T-helper 1 cell treated with Interleukin-12 subunit alpha and Interleukin-12 subunit beta and Interleukin-4 antibody, amounts not matched to agents 30 μg/mL and 1 μg/mL, for 36 hours (primary cell): ENCODE measurements at regions not wholly inside any gene's neighbourhood (a gene's known extent, or its start where the extent isn't known, plus 50 kb on each side); places are given as distances from the start of the nearest gene placed in this dataset.
A peak's percentile ranks its signal among the peaks of the same experiment; 100 is the strongest.
"Not testable (repeated sequence)": the region's sequence is repeated elsewhere in the genome, so short reads cannot be mapped to it uniquely, and the experiment has no call there.

Source experiments
- H3K27ac Mint-ChIP-seq: one replicate; pipeline ENCODE4 v1.8.0; 2021; ENCODE audit warnings: mild to moderate bottlenecking, mixed read lengths
- H3K27me3 Mint-ChIP-seq: one replicate; pipeline ENCODE4 v1.8.0; 2021; ENCODE audit warnings: low read depth, mixed read lengths
- H3K36me3 Mint-ChIP-seq: one replicate; pipeline ENCODE4 v1.8.0; 2021; ENCODE audit warnings: low read depth, mixed read lengths
- H3K4me1 Mint-ChIP-seq: one replicate; pipeline ENCODE4 v1.8.0; 2021; ENCODE audit warnings: low read depth, mixed read lengths
- H3K4me3 Mint-ChIP-seq: one replicate; pipeline ENCODE4 v1.8.0; 2021; ENCODE audit warnings: mild to moderate bottlenecking, moderate library complexity, mixed read lengths
- H3K9me3 Mint-ChIP-seq: one replicate; pipeline ENCODE4 v1.8.0; 2021; ENCODE audit warnings: mixed read lengths

DNA sequence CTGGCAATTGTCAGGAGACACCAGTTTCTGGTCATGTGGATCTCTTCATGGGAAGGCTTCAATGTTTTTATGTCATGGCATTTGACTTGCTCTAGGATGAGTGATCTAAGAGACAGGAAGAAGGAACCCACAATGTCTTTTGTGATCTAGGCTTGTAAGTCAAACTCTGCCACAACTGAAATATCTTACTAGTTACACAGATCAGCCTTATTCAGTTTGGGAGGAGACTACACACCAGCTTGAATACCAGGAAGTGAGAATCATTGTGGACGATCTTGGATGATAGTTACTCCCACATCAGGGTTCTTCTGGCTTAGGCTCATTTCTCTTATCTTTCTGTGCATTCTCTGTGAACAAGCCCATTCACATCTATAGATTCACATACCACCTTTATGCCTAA lies 236.2 kb upstream of the FBXO33 start:
- Mint-ChIP-seq H3K4me1 (no peaks in the 10 kb centered on the region), H3K9me3 (peaks cover 4% of the 10 kb centered on the region), H3K4me3 (no peak overlapping the region), H3K27me3 (no peaks in the 10 kb centered on the region), H3K36me3 (no peaks in the 10 kb centered on the region), H3K27ac (no peak overlapping the region)

DNA sequence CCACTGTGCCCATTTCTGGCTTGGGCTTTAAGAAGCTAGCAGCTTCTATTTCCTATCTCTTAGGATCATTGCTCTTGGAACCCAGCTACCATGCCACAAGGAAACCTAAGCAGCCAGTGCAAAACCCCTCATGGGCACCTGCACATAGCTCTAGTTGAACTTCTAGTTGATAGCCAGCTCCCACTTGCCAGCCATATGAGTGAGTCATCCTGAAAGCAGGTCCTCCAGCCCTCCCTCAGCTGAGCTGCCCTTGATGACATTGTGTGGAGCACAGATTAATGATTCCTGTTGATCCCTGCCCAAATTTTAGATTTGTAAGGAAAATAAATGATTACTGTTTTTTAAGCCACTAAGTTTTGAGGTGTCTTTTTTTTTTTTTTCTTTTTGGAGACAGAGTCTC lies 234.2 kb upstream of the FBXO33 start:
- H3K4me1 Mint-ChIP-seq: no peaks in the 10 kb centered on the region
- H3K4me3 Mint-ChIP-seq: no peak overlapping the region
- no peaks in the 10 kb centered on the region for H3K27me3 Mint-ChIP-seq
- no peak overlapping the region for H3K27ac Mint-ChIP-seq
- no peaks in the 10 kb centered on the region for H3K36me3 Mint-ChIP-seq
- H3K9me3 Mint-ChIP-seq: peaks cover 9% of the 10 kb centered on the region

DNA sequence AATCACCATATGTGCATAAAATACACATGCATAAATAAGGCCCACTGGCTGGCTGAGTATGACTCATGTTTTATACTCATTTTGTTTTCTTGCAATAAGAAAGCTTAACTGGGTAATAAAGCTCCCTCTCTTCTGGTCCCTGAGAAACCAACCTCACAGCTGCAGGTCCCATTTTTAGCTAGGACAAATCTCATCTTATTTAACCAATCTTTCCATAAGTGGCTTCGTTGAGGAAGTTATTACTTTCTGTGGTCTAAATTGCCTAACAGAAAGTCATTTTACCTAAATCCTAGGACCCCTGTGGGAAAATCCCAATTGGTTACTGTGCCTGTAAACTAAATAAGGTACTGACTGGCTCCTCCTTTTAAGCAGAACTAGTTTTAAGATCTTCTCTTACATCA lies 232.8 kb upstream of the FBXO33 start:
- Mint-ChIP-seq H3K4me1 (no peaks in the 10 kb centered on the region), H3K9me3 (peaks cover 9% of the 10 kb centered on the region), H3K36me3 (no peaks in the 10 kb centered on the region), H3K27me3 (no peaks in the 10 kb centered on the region), H3K27ac (no peak overlapping the region), H3K4me3 (no peak overlapping the region)

DNA sequence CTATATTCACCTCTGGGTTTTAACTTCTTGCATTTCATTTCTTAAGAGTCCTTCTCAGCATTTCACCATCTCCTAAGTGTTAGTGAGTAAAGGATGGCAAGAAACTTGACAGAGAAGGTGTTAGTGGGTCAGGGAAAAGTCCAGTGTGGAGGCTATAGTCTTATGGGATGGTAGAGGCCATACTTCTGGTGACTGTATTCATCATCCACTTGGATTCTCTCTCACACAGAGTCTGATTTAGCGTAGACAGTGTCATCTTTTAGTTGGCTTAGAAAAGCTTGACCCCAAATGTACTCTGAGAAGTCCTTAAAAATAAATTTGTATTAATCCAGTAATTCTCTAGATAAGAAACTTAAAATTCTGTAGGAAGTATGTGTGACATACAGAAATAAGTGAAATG lies 232.4 kb upstream of the FBXO33 start:
- H3K27me3 Mint-ChIP-seq: no peaks in the 10 kb centered on the region
- H3K27ac Mint-ChIP-seq: no peak overlapping the region
- no peaks in the 10 kb centered on the region for H3K36me3 Mint-ChIP-seq
- H3K4me1 Mint-ChIP-seq: no peaks in the 10 kb centered on the region
- H3K9me3 Mint-ChIP-seq: peaks cover 8% of the 10 kb centered on the region
- H3K4me3 Mint-ChIP-seq: no peak overlapping the region

DNA sequence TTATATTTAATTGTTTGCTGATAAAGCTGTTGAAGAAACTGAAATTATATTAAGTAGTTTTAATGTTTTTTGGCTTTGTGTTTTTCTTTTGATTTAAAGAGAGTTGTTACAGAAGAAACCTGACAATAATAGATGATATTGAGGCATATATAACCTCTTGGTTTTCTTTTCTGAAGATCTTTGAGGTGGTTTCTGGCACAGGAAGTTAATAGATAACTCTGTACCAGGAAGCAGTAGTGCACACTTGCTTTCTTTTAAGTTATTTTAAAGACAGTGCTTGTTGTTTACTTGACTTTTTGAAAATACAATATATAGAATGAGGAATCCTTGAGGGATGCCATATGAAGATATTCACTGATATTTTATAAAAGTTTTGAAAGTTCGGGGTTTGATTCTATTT lies 209.0 kb upstream of the FBXO33 start:
- Mint-ChIP-seq H3K9me3 (peaks cover 28% of the 10 kb centered on the region), H3K4me3 (no peak overlapping the region), H3K27me3 (no peaks in the 10 kb centered on the region), H3K27ac (peak overlapping the region; percentile 36), H3K36me3 (no peaks in the 10 kb centered on the region), H3K4me1 (no peaks in the 10 kb centered on the region)

DNA sequence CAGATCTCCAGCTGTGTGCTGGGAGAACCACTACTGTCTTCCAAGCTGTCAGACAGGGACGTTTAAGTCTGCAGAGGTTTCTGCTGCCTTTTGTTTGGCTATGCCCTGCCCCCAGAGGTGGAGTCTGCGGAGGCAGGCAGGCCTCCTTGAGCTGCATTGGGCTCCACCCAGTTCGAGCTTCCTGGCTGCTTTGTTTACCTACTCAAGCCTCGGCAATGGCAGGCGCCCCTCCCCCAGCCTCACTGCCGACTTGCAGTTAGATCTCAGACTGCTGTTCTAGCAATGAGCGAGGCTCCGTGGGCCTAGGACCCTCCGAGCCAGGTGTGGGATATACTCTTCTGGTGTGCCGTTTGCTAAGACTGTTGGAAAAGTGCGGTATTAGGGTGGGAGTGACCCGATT lies 206.8 kb upstream of the FBXO33 start:
- H3K27me3 Mint-ChIP-seq, H3K4me1 Mint-ChIP-seq, H3K4me3 Mint-ChIP-seq, H3K36me3 Mint-ChIP-seq, H3K27ac Mint-ChIP-seq: not testable (repeated sequence)
- peaks cover 27% of the 10 kb centered on the region for H3K9me3 Mint-ChIP-seq

DNA sequence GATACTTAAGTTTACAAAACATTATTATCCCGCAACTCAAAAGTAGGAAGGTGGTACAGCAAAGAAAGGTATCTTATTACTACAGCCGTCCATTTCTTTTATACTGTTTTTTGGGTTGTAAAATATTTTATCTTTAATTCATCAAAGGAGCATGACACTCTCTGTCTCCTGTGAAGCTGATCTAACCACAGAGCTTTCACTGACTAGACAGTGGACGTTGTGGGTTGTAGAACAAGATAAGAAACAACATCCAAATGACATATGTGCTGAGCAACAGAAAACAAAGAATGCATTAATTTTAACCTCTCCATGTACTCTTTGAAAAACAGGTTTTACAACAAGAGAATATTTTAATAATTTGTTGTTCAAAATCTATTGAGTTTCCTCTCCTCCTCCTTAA lies 195.9 kb upstream of the FBXO33 start:
- no peaks in the 10 kb centered on the region for H3K36me3 Mint-ChIP-seq
- peaks cover 21% of the 10 kb centered on the region for H3K9me3 Mint-ChIP-seq
- no peaks in the 10 kb centered on the region for H3K27me3 Mint-ChIP-seq
- H3K27ac Mint-ChIP-seq: no peak overlapping the region
- H3K4me3 Mint-ChIP-seq: no peak overlapping the region
- H3K4me1 Mint-ChIP-seq: no peaks in the 10 kb centered on the region

DNA sequence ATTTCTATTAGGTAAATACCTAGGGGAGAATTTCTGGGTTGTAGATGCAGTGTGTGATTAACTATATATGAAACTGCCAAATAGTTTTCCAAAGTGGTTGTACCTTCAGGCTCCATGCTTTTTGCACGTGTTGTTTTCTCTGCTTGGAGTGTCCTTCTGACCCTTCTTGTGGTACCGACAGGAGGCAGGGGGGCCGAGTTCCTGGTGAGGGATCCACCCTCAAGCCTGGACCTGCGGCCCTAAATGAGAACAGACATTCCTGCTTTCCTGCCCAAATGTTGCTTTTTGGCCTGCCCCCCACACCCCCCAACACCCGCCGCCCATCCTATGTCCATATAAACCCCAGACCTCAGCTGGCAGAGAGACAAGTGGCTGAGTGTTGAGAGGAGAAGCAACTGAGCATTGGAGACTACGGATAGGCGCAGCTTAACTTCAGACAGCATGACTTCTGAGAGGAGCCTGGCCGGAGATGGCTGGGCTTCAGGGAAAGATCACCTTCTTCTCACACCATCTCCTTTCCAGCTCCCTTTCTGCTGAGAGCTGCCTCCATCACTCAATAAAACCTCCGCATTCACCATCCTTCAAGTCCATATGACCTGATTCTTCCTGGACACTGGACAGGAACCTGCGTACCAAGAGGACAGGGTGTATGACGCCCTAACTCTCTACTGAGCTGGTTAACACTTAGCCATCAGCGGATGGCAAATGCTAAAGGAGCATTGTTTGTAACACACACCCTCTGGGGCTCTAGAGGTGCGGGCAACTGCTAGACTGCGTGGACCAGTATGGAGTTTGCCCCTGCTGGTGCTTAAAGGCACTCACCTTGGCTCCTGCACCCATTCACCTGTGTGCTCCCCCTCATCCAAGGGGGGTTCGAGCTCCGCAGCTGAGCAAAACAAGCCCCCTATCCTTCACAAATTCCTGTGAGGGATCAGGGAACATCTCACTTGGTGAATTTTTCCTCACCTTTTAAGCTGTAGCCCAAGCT lies 194.7 kb upstream of the FBXO33 start:
- Mint-ChIP-seq H3K36me3 (no peaks in the 10 kb centered on the region), H3K27me3 (no peaks in the 10 kb centered on the region), H3K4me1 (no peaks in the 10 kb centered on the region), H3K27ac (no peak overlapping the region), H3K9me3 (peaks cover 30% of the 10 kb centered on the region), H3K4me3 (no peak overlapping the region)

DNA sequence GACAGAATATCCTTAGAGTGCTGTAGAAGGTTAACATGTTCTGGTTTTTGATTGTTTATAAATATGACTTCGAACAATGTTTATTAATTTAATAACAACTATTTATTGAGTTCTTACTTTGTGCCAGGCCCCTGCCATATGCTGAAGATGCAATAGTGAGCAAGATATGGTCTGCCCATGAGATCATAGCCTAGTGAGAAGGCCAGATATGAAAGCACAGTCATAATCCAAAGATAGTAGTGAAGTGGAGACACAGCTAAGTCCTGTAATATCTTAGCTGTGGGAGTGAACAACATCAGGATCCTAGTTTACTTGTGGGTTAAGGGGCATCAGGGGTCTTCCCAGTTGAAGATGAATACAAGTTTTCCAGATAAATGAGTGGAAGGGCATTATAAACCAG lies 189.4 kb upstream of the FBXO33 start:
- no peaks in the 10 kb centered on the region for H3K27me3 Mint-ChIP-seq
- H3K27ac Mint-ChIP-seq: no peak overlapping the region
- H3K4me3 Mint-ChIP-seq: no peak overlapping the region

DNA sequence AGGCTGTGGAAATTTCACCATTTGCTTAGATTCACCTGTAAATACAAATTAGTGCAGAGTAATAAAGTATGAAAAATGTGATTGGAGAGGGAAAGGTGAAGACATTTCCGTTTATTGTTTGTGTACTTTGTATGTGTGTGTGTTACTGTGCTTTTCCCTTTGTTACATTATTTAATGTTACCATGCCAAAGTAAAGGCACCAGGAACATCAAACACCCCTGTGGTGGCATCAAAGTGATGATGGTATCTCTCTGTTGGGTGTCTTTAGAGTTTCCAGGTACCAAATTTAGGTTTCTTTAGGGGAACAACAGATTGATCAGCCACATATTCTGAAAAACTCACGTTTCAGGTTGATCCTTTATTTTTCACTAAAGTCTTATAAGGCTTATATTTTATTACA lies 189.0 kb upstream of the FBXO33 start:
- Mint-ChIP-seq H3K36me3 (no peaks in the 10 kb centered on the region), H3K27me3 (no peaks in the 10 kb centered on the region), H3K4me3 (no peak overlapping the region), H3K9me3 (peaks cover 46% of the 10 kb centered on the region), H3K27ac (no peak overlapping the region), H3K4me1 (no peaks in the 10 kb centered on the region)

More for the DNA sequence above, 189.4 kb upstream of the FBXO33 start:
- Mint-ChIP-seq H3K4me1 (no peaks in the 10 kb centered on the region), H3K36me3 (no peaks in the 10 kb centered on the region), H3K9me3 (peaks cover 47% of the 10 kb centered on the region)

DNA sequence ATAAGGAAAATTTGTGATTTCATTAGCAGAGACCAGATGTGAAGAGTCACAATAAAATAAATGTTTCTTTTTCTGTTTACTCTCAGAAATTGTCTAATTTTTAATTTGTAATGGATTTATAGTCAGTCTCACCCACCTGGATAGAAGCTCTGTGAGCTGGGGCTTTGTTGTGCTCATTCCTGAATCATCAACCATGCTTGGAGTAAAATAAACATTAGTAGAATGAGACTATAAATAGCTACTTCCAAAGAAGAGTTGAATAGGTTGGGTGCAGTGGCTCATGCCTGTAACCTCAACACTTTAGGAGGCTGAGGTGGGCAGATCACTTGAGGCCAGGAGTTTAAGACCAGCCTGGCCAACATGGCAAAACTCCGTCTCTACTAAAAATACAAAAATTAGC lies 185.3 kb upstream of the FBXO33 start:
- Mint-ChIP-seq H3K36me3 (no peaks in the 10 kb centered on the region), H3K9me3 (peaks cover 26% of the 10 kb centered on the region), H3K27me3 (no peaks in the 10 kb centered on the region), H3K4me1 (no peaks in the 10 kb centered on the region), H3K27ac (no peak overlapping the region), H3K4me3 (no peak overlapping the region)

DNA sequence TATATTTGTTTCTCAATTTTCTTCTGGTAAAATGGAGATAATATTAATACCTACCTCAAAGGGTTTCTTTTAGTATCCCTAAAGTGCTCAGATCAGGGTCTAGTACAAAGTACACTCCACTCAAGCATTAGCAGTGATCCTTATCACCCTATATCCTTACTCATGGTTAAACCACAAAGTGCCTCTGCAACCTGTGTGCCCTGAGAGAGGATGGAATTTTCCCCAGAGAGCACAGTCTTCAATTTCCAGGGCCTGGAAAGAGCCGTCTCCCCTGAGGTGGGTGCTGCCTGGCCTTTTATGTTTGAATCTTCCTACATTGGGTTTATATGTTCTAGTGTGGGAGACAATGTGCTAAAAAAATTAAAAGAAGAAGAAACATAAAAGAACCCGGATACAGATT lies 183.1 kb upstream of the FBXO33 start:
- Mint-ChIP-seq H3K4me1 (no peaks in the 10 kb centered on the region), H3K27me3 (no peaks in the 10 kb centered on the region), H3K4me3 (no peak overlapping the region), H3K27ac (no peak overlapping the region), H3K9me3 (peaks cover 22% of the 10 kb centered on the region), H3K36me3 (no peaks in the 10 kb centered on the region)

DNA sequence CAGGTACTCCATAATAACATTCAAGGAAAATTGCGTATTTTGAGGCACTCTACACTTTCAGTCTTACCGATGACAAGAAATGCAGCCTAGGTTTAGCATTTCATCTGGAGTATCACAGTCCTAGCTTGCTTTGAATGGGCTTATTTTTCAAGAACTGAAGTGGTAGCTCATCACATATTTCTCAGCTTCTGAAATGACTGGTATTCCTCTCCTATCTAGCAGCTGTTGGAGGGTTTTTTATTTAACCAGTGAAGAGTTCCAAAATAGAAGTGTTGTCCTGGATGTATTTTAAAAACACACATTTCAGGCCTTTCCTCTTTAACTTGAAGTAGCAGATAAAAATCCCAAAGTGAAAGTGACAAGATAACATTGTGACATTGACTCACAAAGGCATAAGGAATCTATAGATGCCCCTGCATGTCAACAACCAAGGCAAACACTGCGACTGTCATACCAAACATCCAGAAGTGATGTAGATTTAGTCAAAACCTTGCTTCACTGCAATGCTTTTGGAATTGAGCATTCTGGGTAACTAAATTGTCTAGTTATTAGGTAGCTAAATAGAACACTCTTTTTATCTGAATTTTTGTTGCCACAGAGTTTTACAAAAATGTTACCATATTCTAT lies 182.2 kb upstream of the FBXO33 start:
- Mint-ChIP-seq H3K27me3 (no peaks in the 10 kb centered on the region), H3K4me3 (no peak overlapping the region), H3K36me3 (no peaks in the 10 kb centered on the region), H3K4me1 (no peaks in the 10 kb centered on the region), H3K27ac (no peak overlapping the region), H3K9me3 (peaks cover 16% of the 10 kb centered on the region)

DNA sequence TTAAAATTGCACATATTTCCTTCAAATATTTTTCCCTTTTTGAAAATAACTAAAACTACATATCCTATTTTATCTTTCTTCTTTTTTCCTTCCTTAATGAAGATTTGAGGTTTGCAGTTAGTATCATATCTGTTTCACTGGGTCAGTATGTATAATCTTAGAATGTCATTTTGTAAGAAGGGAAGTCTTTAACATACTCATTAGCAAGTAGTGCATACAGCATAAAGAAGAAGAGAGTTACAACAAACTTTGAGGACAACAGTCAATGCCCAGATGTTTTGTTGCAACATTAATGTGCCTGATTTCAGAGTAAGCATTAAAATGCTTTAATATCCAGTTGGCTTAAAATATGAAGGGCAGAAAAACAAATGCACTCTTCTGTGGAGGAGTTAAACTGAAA lies 176.9 kb upstream of the FBXO33 start:
- no peaks in the 10 kb centered on the region for H3K36me3 Mint-ChIP-seq
- no peak overlapping the region for H3K27ac Mint-ChIP-seq
- H3K27me3 Mint-ChIP-seq: no peaks in the 10 kb centered on the region
- H3K4me3 Mint-ChIP-seq: no peak overlapping the region
- no peaks in the 10 kb centered on the region for H3K4me1 Mint-ChIP-seq
- H3K9me3 Mint-ChIP-seq: peaks cover 13% of the 10 kb centered on the region

DNA sequence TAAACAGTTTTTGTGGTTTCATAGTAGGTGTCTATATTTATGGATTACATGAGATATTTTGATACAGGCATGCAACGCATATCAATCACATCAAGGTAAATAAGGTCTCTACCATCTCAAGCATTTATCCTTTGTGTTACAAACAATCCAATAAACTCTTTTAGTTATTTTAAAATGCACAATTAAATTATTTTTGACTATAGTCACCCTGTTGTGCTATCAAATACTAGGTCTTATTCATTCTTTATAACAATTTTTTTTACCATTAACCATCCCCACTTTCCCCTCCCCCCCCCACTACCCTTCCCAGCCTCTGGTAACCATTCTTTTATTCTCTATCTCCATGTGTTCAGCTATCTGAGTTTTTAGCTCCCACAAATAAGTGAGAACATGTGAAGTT lies 175.7 kb upstream of the FBXO33 start:
- Mint-ChIP-seq H3K27ac (no peak overlapping the region), H3K4me1 (no peaks in the 10 kb centered on the region), H3K27me3 (no peaks in the 10 kb centered on the region), H3K4me3 (no peak overlapping the region), H3K36me3 (no peaks in the 10 kb centered on the region), H3K9me3 (peaks cover 13% of the 10 kb centered on the region)
